NAMALWA (cell line): ENCODE measurements at regions not wholly inside any gene's neighbourhood (a gene's known extent, or its start where the extent isn't known, plus 50 kb on each side); places are given as distances from the start of the nearest gene placed in this dataset.
"Not testable (repeated sequence)": the region's sequence is repeated elsewhere in the genome, so short reads cannot be mapped to it uniquely, and the experiment has no call there.

Source experiments
- DNase-seq: peaks from one replicate; pipeline ENCODE4 v3.0.0-alpha.2; 2015; ENCODE audit warnings: low spot score

GRCh38 chr3:161914703-161915417 is 418.3 kb downstream of the OTOL1 start:
- peak; percentile 5 for DNase-seq

- no peak for DNase-seq
Measured at GRCh38 chr3:161915418-161915750, 418.8 kb downstream of the OTOL1 start.

- DNase-seq: no peak
Measured at GRCh38 chr3:161920196-161920595, 423.6 kb downstream of the OTOL1 start.

GRCh38 chr3:161925749-161926360 is 429.2 kb downstream of the OTOL1 start:
- DNase-seq: peak; percentile 3

GRCh38 chr3:161927131-161927530 is 430.5 kb downstream of the OTOL1 start:
- no peak for DNase-seq

- DNase-seq: no peak
Measured at GRCh38 chr3:161939918-161940620, 443.5 kb downstream of the OTOL1 start.

- DNase-seq: no peak
Measured at GRCh38 chr3:161940621-161940965, 444.0 kb downstream of the OTOL1 start.

- DNase-seq: no peak
Measured at GRCh38 chr3:161941891-161942290, 445.3 kb downstream of the OTOL1 start.

GRCh38 chr3:161943801-161944345 is 447.3 kb downstream of the OTOL1 start:
- not testable (repeated sequence) for DNase-seq

GRCh38 chr3:161946443-161946960 is 449.9 kb downstream of the OTOL1 start:
- DNase-seq: no peak

- DNase-seq: no peak
Measured at GRCh38 chr3:161950318-161950868, 453.8 kb downstream of the OTOL1 start.

GRCh38 chr3:161957467-161957866 is 460.9 kb downstream of the OTOL1 start:
- DNase-seq: no peak

- DNase-seq: no peak
Measured at GRCh38 chr3:161964857-161965256, 468.2 kb downstream of the OTOL1 start.

- no peak for DNase-seq
Measured at GRCh38 chr3:161969867-161970266, 473.3 kb downstream of the OTOL1 start.

GRCh38 chr3:161975201-161975600 is 478.6 kb downstream of the OTOL1 start:
- no peak for DNase-seq

GRCh38 chr3:161977063-161977462 is 480.5 kb downstream of the OTOL1 start:
- no peak for DNase-seq

GRCh38 chr3:161977850-161978249 is 481.2 kb downstream of the OTOL1 start:
- no peak for DNase-seq

- no peak for DNase-seq
Measured at GRCh38 chr3:161987933-161988332, 491.3 kb downstream of the OTOL1 start.

- DNase-seq: no peak
Measured at GRCh38 chr3:161989012-161989411, 492.4 kb downstream of the OTOL1 start.

GRCh38 chr3:161990036-161990435 is 493.4 kb downstream of the OTOL1 start:
- no peak for DNase-seq

GRCh38 chr3:161991901-161992540 is 495.4 kb downstream of the OTOL1 start:
- DNase-seq: no peak

- DNase-seq: no peak
Measured at GRCh38 chr3:161999846-162000245, 503.2 kb downstream of the OTOL1 start.
